IMR-90 (cell line): ENCODE measurements at regions not wholly inside any gene's neighbourhood (a gene's known extent, or its start where the extent isn't known, plus 50 kb on each side); places are given as distances from the start of the nearest gene placed in this dataset.

Experiments used
- ATAC-seq: fragments of 200-7000 bp; cut with Tn5 transposase; 2 replicates; pipeline ENCODE4 v1.9.1; 2020; ENCODE audit warnings: low read depth, mild to moderate bottlenecking, moderate library complexity
- BruUV-seq: library from RNA; stranded (reverse); fragments of 400-500 nt; replicated peaks from 2 replicates; lab custom pipeline; 2021; lab: Mats Ljungman, UMichigan
- CTCF ChIA-PET: fragments of 300-600 bp; formaldehyde crosslinking; extraction: SDS; loops from one replicate; lab custom pipeline; 2021; ENCODE audit warnings: antibody characterized with exemption; lab: Yijun Ruan, JAX
- POLR2A ChIA-PET: fragments of 300-600 bp; sonication (Branson Sonifier 250); formaldehyde crosslinking; loops from one replicate; lab custom pipeline; 2022; ENCODE audit warnings: antibody characterized with exemption; ENCODE audit not compliant: unreplicated experiment; lab: Charles Lee
- DNase-seq: peaks from one replicate; pipeline ENCODE4 v3.0.0; 2013
- H2AFZ ChIP-seq: replicated peaks from 2 replicates; pipeline ENCODE3; 2013; ENCODE audit warnings: low read length, mild to moderate bottlenecking; ENCODE audit not compliant: poor library complexity
- H2AK5ac ChIP-seq: 2 replicates; pipeline ENCODE4 v1.6.1; 2013; ENCODE audit warnings: low read depth, low read length, inconsistent platforms
- H2AK9ac ChIP-seq: replicated peaks from 2 replicates; pipeline ENCODE3; 2013; ENCODE audit warnings: mild to moderate bottlenecking, low read depth, low read length, moderate library complexity; ENCODE audit not compliant: poor library complexity
- H2BK120ac ChIP-seq: 2 replicates; pipeline ENCODE4 v1.6.1; 2013; ENCODE audit warnings: low read depth, low read length, inconsistent platforms
- H2BK15ac ChIP-seq: 3 replicates; pipeline ENCODE4 v1.6.1; 2013; ENCODE audit warnings: low read depth, low read length, inconsistent platforms
- H2BK20ac ChIP-seq: 2 replicates; pipeline ENCODE4 v1.6.1; 2013; ENCODE audit warnings: low read depth, mild to moderate bottlenecking, inconsistent platforms, low read length, moderate library complexity
- H2BK5ac ChIP-seq: 2 replicates; pipeline ENCODE4 v1.6.1; 2013; ENCODE audit warnings: mild to moderate bottlenecking, low read depth, low read length, inconsistent platforms; ENCODE audit not compliant: poor library complexity, severe bottlenecking
- H3K14ac ChIP-seq: replicated peaks from 2 replicates; pipeline ENCODE4 v1.6.1; 2013; ENCODE audit warnings: low read depth, low read length, inconsistent platforms
- H3K18ac ChIP-seq: 2 replicates; pipeline ENCODE4 v1.6.1; 2013; ENCODE audit warnings: low read depth, low read length, control low read depth
- H3K23ac ChIP-seq: 2 replicates; pipeline ENCODE4 v1.6.1; 2013; ENCODE audit warnings: low read depth, low read length, inconsistent platforms
- H3K27ac ChIP-seq: 2 replicates; pipeline ENCODE4 v1.5.1; 2013; ENCODE audit warnings: mild to moderate bottlenecking, control low read depth, low read length; ENCODE audit not compliant: insufficient read depth
- H3K27me3 ChIP-seq: 2 replicates; pipeline ENCODE4 v1.6.1; 2013; ENCODE audit warnings: low read length; ENCODE audit not compliant: control insufficient read depth, insufficient read depth
- H3K36me3 ChIP-seq: 2 replicates; pipeline ENCODE4 v1.6.1; 2013; ENCODE audit warnings: low read length, mixed read lengths; ENCODE audit not compliant: control insufficient read depth, insufficient read depth
- H3K4ac ChIP-seq: 2 replicates; pipeline ENCODE4 v1.6.1; 2013; ENCODE audit warnings: low read depth, low read length, inconsistent platforms
- H3K4me1 ChIP-seq: 2 replicates; pipeline ENCODE4 v1.6.1; 2013; ENCODE audit warnings: low read length, mixed read lengths; ENCODE audit not compliant: control insufficient read depth, insufficient read depth
- H3K4me2 ChIP-seq: 2 replicates; pipeline ENCODE4 v1.6.1; 2013; ENCODE audit warnings: low read depth, mild to moderate bottlenecking, control low read depth, low read length, moderate library complexity
- H3K4me3 ChIP-seq: 2 replicates; pipeline ENCODE4 v1.5.1; 2013; ENCODE audit warnings: low read depth, mild to moderate bottlenecking, control low read depth, low read length, moderate library complexity; ENCODE audit not compliant: insufficient read depth
- H3K56ac ChIP-seq: 2 replicates; pipeline ENCODE4 v1.6.1; 2013; ENCODE audit warnings: low read length, inconsistent platforms; ENCODE audit not compliant: insufficient read depth; ENCODE audit errors: extremely low read depth
- H3K79me1 ChIP-seq, 2 experiments: 2 replicates each; pipeline ENCODE4 v1.6.1; 2013; ENCODE audit warnings: low read length in 2 of 2, inconsistent platforms in 1 of 2, low read depth in 1 of 2
- H3K9ac ChIP-seq: 2 replicates; pipeline ENCODE4 v1.6.1; 2013; ENCODE audit warnings: low read depth, low read length, control low read depth
- H3K9me1 ChIP-seq: 2 replicates; pipeline ENCODE4 v1.6.1; 2013; ENCODE audit warnings: low read length, inconsistent platforms; ENCODE audit not compliant: insufficient read depth
- H3K9me3 ChIP-seq: 2 replicates; pipeline ENCODE4 v1.6.1; 2013; ENCODE audit warnings: low read length; ENCODE audit not compliant: control insufficient read depth, insufficient read depth
- H4K20me1 ChIP-seq: 2 replicates; pipeline ENCODE4 v1.6.1; 2013; ENCODE audit warnings: low read length, inconsistent platforms; ENCODE audit not compliant: insufficient read depth
- H4K5ac ChIP-seq: 2 replicates; pipeline ENCODE4 v1.6.1; 2013; ENCODE audit warnings: mild to moderate bottlenecking, low read depth, low read length, control low read depth
- H4K8ac ChIP-seq, 2 experiments: 2 replicates each; pipeline ENCODE4 v1.6.1; 2013; ENCODE audit warnings: low read depth in 2 of 2, low read length in 2 of 2, control low read depth in 1 of 2, inconsistent platforms in 1 of 2
- H4K91ac ChIP-seq: 2 replicates; pipeline ENCODE4 v1.6.1; 2013; ENCODE audit warnings: low read depth, low read length, inconsistent platforms; ENCODE audit not compliant: insufficient read depth
- CEBPB ChIP-seq: IDR thresholded peaks from 2 replicates; pipeline ENCODE4 v1.6.1; 2012; ENCODE audit warnings: low read depth, low read length, improper control_type of control experiment
- MAZ ChIP-seq: IDR thresholded peaks from 2 replicates; pipeline ENCODE4 v1.6.1; 2012; ENCODE audit warnings: low read depth, mild to moderate bottlenecking, low read length, improper control_type of control experiment, moderate library complexity, borderline replicate concordance
- MXI1 ChIP-seq: IDR thresholded peaks from 2 replicates; pipeline ENCODE4 v1.6.1; 2012; ENCODE audit warnings: low read depth, mild to moderate bottlenecking, low read length, moderate library complexity, borderline replicate concordance
- RFX5 ChIP-seq: IDR thresholded peaks from 2 replicates; pipeline ENCODE4 v1.8.0; 2012; ENCODE audit warnings: low read depth, mild to moderate bottlenecking, low read length, moderate library complexity
- SMC3 ChIP-seq: fragments of 150-350 bp; IDR thresholded peaks from 2 replicates; pipeline ENCODE4 v1.6.1; 2016; ENCODE audit warnings: low read depth, mild to moderate bottlenecking, antibody characterized with exemption, low read length, moderate library complexity
- WGBS, 2 experiments: methylation state at CpG; one replicate each; pipeline versions ENCODE4 v1.1.5 to v1.1.7; 2013; ENCODE audit warnings: missing lambda C conversion rate in 2 of 2; ENCODE audit not compliant: insufficient read length in 1 of 2; ENCODE audit errors: extremely low coverage in 2 of 2; 5-methylcytosine and 5-hydroxymethylcytosine counted together
- dilution Hi-C: fragments of 300-500 bp; cut with HindIII; formaldehyde crosslinking; loops from one replicate; pipeline ENCODE4 v1.14.3; 2018; ENCODE audit warnings: low sequenced_read_pairs; ENCODE audit not compliant: unreplicated experiment
- in situ Hi-C: fragments of 300-500 bp; cut with MboI; formaldehyde crosslinking; loops from 3 replicates; pipeline ENCODE4 v1.14.3; 2019; ENCODE audit warnings: low sequenced_read_pairs, inconsistent platforms, mixed read lengths
- intact Hi-C: fragments of 100-400 bp; cut with micrococcal nuclease; formaldehyde crosslinking; loops from 2 replicates; pipeline ENCODE4 v1.10.0; 2022
- TF ChIP-seq, protein P1 (sequence below): fragments of 150-350 bp; IDR thresholded peaks from 2 replicates; pipeline ENCODE4 v1.6.1; 2016; ENCODE audit warnings: low read depth, mild to moderate bottlenecking, low read length, moderate library complexity, borderline replicate concordance

DNA sequence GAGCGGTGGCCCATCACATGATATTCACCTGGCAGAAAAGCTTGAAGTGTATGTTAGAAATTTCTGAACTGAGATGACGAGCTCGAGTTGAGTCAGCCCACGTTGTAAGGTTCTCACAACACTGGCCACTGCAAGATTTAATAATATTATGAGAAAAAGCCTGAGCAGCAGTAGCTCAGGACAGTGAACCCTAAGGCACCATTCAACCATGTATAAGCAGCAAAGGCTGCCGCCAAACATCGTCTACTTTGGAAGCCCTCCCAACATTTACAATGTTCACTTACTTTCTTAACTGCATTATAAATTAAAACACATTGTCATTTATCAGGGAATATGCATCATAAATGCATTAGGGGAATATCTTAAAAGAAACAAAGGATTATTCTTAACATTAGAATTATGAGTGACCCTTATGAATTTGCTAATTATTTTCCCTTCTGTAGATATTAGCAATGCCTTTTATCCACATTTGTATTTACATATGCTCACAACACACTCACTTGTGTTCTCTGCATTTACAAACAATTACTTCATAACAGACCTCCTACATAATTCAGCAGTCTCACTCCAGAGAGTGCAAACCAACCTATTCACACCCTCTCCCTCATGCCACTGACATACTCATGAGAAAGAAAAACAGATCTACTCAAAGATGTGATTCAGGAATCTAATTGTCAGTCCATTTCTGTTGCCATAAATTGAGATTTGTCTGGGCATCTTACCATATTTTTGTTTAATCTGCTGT lies 57.7 kb upstream of the CARD18 start:
- Histone ChIP-seq H4K20me1 (no peaks in the 10 kb centered on the region), H3K36me3 (no peaks in the 10 kb centered on the region), H2AK9ac (no peak overlapping the region), H2BK15ac (no peak overlapping the region), H2BK5ac (no peak overlapping the region), H3K4ac (no peak overlapping the region), H4K5ac (no peak overlapping the region), H3K4me1 (no peaks in the 10 kb centered on the region), H3K9ac (no peak overlapping the region), H3K27me3 (no peaks in the 10 kb centered on the region), H3K56ac (no peak overlapping the region), H2BK20ac (no peak overlapping the region), H4K8ac (no peak overlapping the region), H2BK120ac (no peak overlapping the region), H3K4me2 (no peak overlapping the region), H3K27ac (no peak overlapping the region), H3K18ac (no peak overlapping the region), H2AFZ (no peak overlapping the region), H3K14ac (no peak overlapping the region), H4K91ac (no peak overlapping the region), H3K23ac (no peak overlapping the region), H3K4me3 (no peak overlapping the region), H3K9me3 (no peaks in the 10 kb centered on the region), H3K79me1 (no peaks in the 10 kb centered on the region), H2AK5ac (no peak overlapping the region), H3K9me1 (no peaks in the 10 kb centered on the region; the same call in 1 of the 2 replicates)
- in situ Hi-C loops, result no loop called here
- ChIA-PET POLR2A (no interaction called here), CTCF (interaction anchor here (1.2 kb wide), 1 partner anchor 32 kb away, joined by 4 read pairs; no protein-coding TSS in a partner anchor)
- BruUV-seq, result no TSS peak
- TF ChIP-seq, protein P1, sequence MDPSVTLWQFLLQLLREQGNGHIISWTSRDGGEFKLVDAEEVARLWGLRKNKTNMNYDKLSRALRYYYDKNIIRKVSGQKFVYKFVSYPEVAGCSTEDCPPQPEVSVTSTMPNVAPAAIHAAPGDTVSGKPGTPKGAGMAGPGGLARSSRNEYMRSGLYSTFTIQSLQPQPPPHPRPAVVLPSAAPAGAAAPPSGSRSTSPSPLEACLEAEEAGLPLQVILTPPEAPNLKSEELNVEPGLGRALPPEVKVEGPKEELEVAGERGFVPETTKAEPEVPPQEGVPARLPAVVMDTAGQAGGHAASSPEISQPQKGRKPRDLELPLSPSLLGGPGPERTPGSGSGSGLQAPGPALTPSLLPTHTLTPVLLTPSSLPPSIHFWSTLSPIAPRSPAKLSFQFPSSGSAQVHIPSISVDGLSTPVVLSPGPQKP, result no peak
- TF ChIP-seq MXI1 (no peak), SMC3 (no peak), MAZ (no peak), RFX5 (no peak), CEBPB (no peak)
- 100% methylated on average over 1 of the region's 6 CpGs; no CpG with 5 or more reads in 1 of the 2 experiments for WGBS, 2 experiments
- DNase-seq (no peak), ATAC-seq (no peak)
- dilution Hi-C loops, result no loop called here
- intact Hi-C loops, result no loop called here
